GM12878 (cell line): ENCODE measurements at regions not wholly inside any gene's neighbourhood (a gene's known extent, or its start where the extent isn't known, plus 50 kb on each side); places are given as distances from the start of the nearest gene placed in this dataset.

Experiments used
- ATAC-seq: fragments of 200-7000 bp; cut with Tn5 transposase; 3 replicates; pipeline ENCODE4 v1.9.1; 2020; ENCODE audit warnings: mild to moderate bottlenecking, moderate library complexity
- BruUV-seq: library from RNA; stranded (reverse); fragments of 400-500 nt; replicated peaks from 2 replicates; lab custom pipeline; 2021; lab: Mats Ljungman, UMichigan
- CTCF ChIA-PET: fragments of 300-600 bp; sonication (Branson Sonifier 250); formaldehyde crosslinking; extraction: SDS; loops from one replicate; lab custom pipeline; 2021; ENCODE audit warnings: inconsistent platforms; lab: Yijun Ruan, JAX
- POLR2A ChIA-PET: fragments of 350-600 bp; formaldehyde crosslinking; extraction: SDS; loops from one replicate; lab custom pipeline; 2021; ENCODE audit warnings: inconsistent platforms; lab: Charles Lee
- RAD21 ChIA-PET: fragments of 300-600 bp; sonication (Branson Sonifier 250); formaldehyde crosslinking; loops from one replicate; lab custom pipeline; 2023; ENCODE audit warnings: antibody characterized with exemption; ENCODE audit not compliant: unreplicated experiment; lab: Charles Lee
- SMC1A ChIA-PET: fragments of 300-600 bp; sonication (Branson Sonifier 250); formaldehyde crosslinking; loops from one replicate; lab custom pipeline; 2023; ENCODE audit not compliant: unreplicated experiment, uncharacterized antibody; lab: Charles Lee
- DNase-seq: peaks from one replicate; pipeline ENCODE4 v3.0.0-alpha.2; 2011; ENCODE audit warnings: low read depth, low spot score
- FAIRE-seq: peaks from 3 replicates; lab custom pipeline; 2011; peaks lifted over from hg19 to GRCh38; lab: Jason Lieb, UNC
- H2AFZ ChIP-seq: 2 replicates; pipeline ENCODE4 v1.6.0; 2011; ENCODE audit warnings: low read depth, low read length, control low read depth; ENCODE audit not compliant: control insufficient read depth
- H3K27ac ChIP-seq: 2 replicates; pipeline ENCODE4 v1.5.1; 2011; ENCODE audit warnings: control low read depth; ENCODE audit not compliant: control insufficient read depth, insufficient read depth
- H3K27me3 ChIP-seq, 2 experiments: replicated peaks in 1 of 2; 2 replicates each; pipeline versions ENCODE4 v1.6.0 to v1.6.1; 2011; ENCODE audit warnings: low read length in 1 of 2; ENCODE audit not compliant: control insufficient read depth in 2 of 2, insufficient read depth in 2 of 2
- H3K36me3 ChIP-seq, 2 experiments: 2 replicates each; pipeline ENCODE4 v1.5.1; 2011; ENCODE audit warnings: low read length in 1 of 2; ENCODE audit not compliant: control insufficient read depth in 2 of 2, insufficient read depth in 2 of 2
- H3K4me1 ChIP-seq: 2 replicates; pipeline ENCODE4 v1.6.1; 2011; ENCODE audit warnings: mild to moderate bottlenecking, low read length, moderate library complexity, mixed read lengths; ENCODE audit not compliant: control insufficient read depth, insufficient read depth
- H3K4me2 ChIP-seq: 2 replicates; pipeline ENCODE4 v1.6.0; 2011; ENCODE audit warnings: control low read depth; ENCODE audit not compliant: control insufficient read depth, insufficient read depth
- H3K4me3 ChIP-seq: fragments of 200-600 bp; sonication (generic); 2 replicates; pipeline ENCODE4 v1.5.1; 2016
- H3K79me2 ChIP-seq: 2 replicates; pipeline ENCODE4 v1.6.0; 2011; ENCODE audit warnings: low read length; ENCODE audit not compliant: control insufficient read depth, insufficient read depth
- H3K9ac ChIP-seq: 2 replicates; pipeline ENCODE4 v1.8.0; 2011; ENCODE audit warnings: low read length, control low read depth, mixed read lengths; ENCODE audit not compliant: control insufficient read depth, insufficient read depth
- H3K9me3 ChIP-seq: replicated peaks from 3 replicates; pipeline ENCODE4 v1.5.1; 2011; ENCODE audit warnings: mild to moderate bottlenecking, low read length; ENCODE audit not compliant: control insufficient read depth, insufficient read depth
- H4K20me1 ChIP-seq: 2 replicates; pipeline ENCODE4 v1.6.0; 2011; ENCODE audit not compliant: control insufficient read depth, insufficient read depth
- ATF7 ChIP-seq: fragments of 450-650 bp; IDR thresholded peaks from 2 replicates; pipeline ENCODE4 v1.6.1; 2016; ENCODE audit warnings: low read depth, mild to moderate bottlenecking
- BACH1 ChIP-seq: fragments of 450-650 bp; IDR thresholded peaks from 2 replicates; pipeline ENCODE4 v1.6.1; 2017; ENCODE audit warnings: mild to moderate bottlenecking, borderline replicate concordance
- BHLHE40 ChIP-seq, 2 experiments: fragments of 450-650 bp in 1 of 2; IDR thresholded peaks; 2 replicates each; pipeline ENCODE4 v1.6.1; 2011 to 2017; ENCODE audit warnings: low read depth in 2 of 2, borderline replicate concordance in 1 of 2, improper control_type of control experiment in 1 of 2, low read length in 1 of 2, mild to moderate bottlenecking in 1 of 2
- CBFB ChIP-seq: IDR thresholded peaks from 2 replicates; pipeline ENCODE4 v1.6.1; 2016; ENCODE audit warnings: antibody characterized with exemption, low read depth
- KDM1A ChIP-seq: fragments of 200-600 bp; sonication (generic); IDR thresholded peaks from 2 replicates; pipeline ENCODE4 v1.6.1; 2016; ENCODE audit warnings: borderline replicate concordance
- NFYB ChIP-seq: IDR thresholded peaks from 2 replicates; pipeline ENCODE4 v1.6.1; 2011; ENCODE audit warnings: low read depth, mild to moderate bottlenecking, low read length, improper control_type of control experiment, moderate library complexity; ENCODE audit not compliant: insufficient read depth
- NR2C1 ChIP-seq: fragments of 450-650 bp; IDR thresholded peaks from 2 replicates; pipeline ENCODE4 v1.6.1; 2017; ENCODE audit warnings: antibody characterized with exemption, mild to moderate bottlenecking, moderate library complexity
- RB1 ChIP-seq: fragments of 450-650 bp; formaldehyde crosslinking; IDR thresholded peaks from 2 replicates; pipeline ENCODE4 v1.6.1; 2017; ENCODE audit warnings: mild to moderate bottlenecking, borderline replicate concordance
- RELA ChIP-seq: fragments of 450-650 bp; IDR thresholded peaks from 2 replicates; pipeline ENCODE4 v1.8.0; 2014; ENCODE audit warnings: borderline replicate concordance; ENCODE audit not compliant: partially characterized antibody
- SKIL ChIP-seq: fragments of 450-650 bp; IDR thresholded peaks from 2 replicates; pipeline ENCODE4 v1.6.1; 2017; ENCODE audit warnings: mild to moderate bottlenecking, low read depth, inconsistent platforms; ENCODE audit not compliant: poor library complexity, severe bottlenecking
- ZNF207 ChIP-seq: fragments of 450-650 bp; IDR thresholded peaks from 2 replicates; pipeline ENCODE4 v1.6.1; 2014; ENCODE audit warnings: antibody characterized with exemption, mild to moderate bottlenecking, borderline replicate concordance
- WGBS: methylation state at CpG from one replicate; pipeline ENCODE4 v1.1.6; 2016; ENCODE audit warnings: low lambda C conversion rate; ENCODE audit not compliant: insufficient replicate concordance, insufficient coverage; ENCODE audit errors: missing lambda C conversion rate; 5-methylcytosine and 5-hydroxymethylcytosine counted together
- in situ Hi-C: fragments of 300-500 bp; cut with MboI; formaldehyde crosslinking; loops from 9 replicates; pipeline ENCODE4 v1.14.3; 2018; ENCODE audit warnings: mixed read lengths
- intact Hi-C: fragments of 100-400 bp; cut with micrococcal nuclease; formaldehyde crosslinking; loops from one replicate; pipeline ENCODE4 v1.14.2; 2022; ENCODE audit not compliant: unreplicated experiment

GRCh38 chr11:45051621-45052020, 94.8 kb upstream of the PRDM11 start:
- no TSS peak for BruUV-seq
- ChIA-PET SMC1A (no interaction called here), RAD21 (no interaction called here), POLR2A (no interaction called here), CTCF (no interaction called here)
- Histone ChIP-seq H3K27me3 (peaks cover 0 to 2% of the 10 kb centered on the region in 2 experiments; a peak in 3 of 4 replicates), H3K4me2 (no peak overlapping the region), H4K20me1 (no peaks in the 10 kb centered on the region), H3K27ac (no peak overlapping the region), H3K9ac (no peak overlapping the region), H3K36me3 (no peaks in the 10 kb centered on the region), H3K4me1 (no peaks in the 10 kb centered on the region), H3K9me3 (no peaks in the 10 kb centered on the region), H2AFZ (no peak overlapping the region), H3K79me2 (no peaks in the 10 kb centered on the region), H3K4me3 (no peak overlapping the region)
- in situ Hi-C loops = no loop called here
- WGBS = 0% methylated on average over 4 of the region's 4 CpGs
- DNase-seq = no peak
- intact Hi-C loops = no loop called here
- no peak for TF ChIP-seq KDM1A
- TF ChIP-seq RB1 = no peak
- no peak for TF ChIP-seq NFYB
- no peak for TF ChIP-seq ATF7
- no peak for ATAC-seq
- FAIRE-seq = no peak

- POLR2A ChIA-PET = no interaction called here
- no peak overlapping the region for H3K9ac ChIP-seq
- no peak for TF ChIP-seq ZNF207
- TF ChIP-seq BHLHE40 (IDR thresholded peaks at IDR 0.05; ENCODE audit: borderline replicate concordance in 1 of 2, low read depth in 2 of 2, low read length in 1 of 2) = no peak
- TF ChIP-seq NR2C1 = no peak
- TF ChIP-seq SKIL = no peak
- TF ChIP-seq RELA = no peak
- TF ChIP-seq CBFB = no peak
- TF ChIP-seq NFYB = no peak
- TF ChIP-seq BACH1 = no peak
- no peaks in the 10 kb centered on the region for H3K4me1 ChIP-seq
- no peak for DNase-seq
- no peak overlapping the region for H3K27ac ChIP-seq
- H3K4me2 ChIP-seq = no peak overlapping the region
- ATAC-seq = no peak
- H3K36me3 ChIP-seq = no peaks in the 10 kb centered on the region
- H3K4me3 ChIP-seq = no peak overlapping the region
- no peaks in the 10 kb centered on the region for H3K79me2 ChIP-seq
- SMC1A ChIA-PET = no interaction called here
- peaks cover 0 to 2% of the 10 kb centered on the region in 2 experiments; a peak in 3 of 4 replicates for H3K27me3 ChIP-seq
- H3K9me3 ChIP-seq = no peaks in the 10 kb centered on the region
- RAD21 ChIA-PET = no interaction called here
- CTCF ChIA-PET = no interaction called here
- intact Hi-C loops (no loop called here), in situ Hi-C loops (no loop called here)
- H4K20me1 ChIP-seq = no peaks in the 10 kb centered on the region
- 53% methylated on average over 6 of the region's 6 CpGs for WGBS
- no TSS peak for BruUV-seq
- no peak overlapping the region for H2AFZ ChIP-seq
- no peak for FAIRE-seq
These were observed 94.1 kb upstream of the PRDM11 start for GRCh38 chr11:45052361-45052760.
